GM19043 (cell line): ENCODE measurements at regions not wholly inside any gene's neighbourhood (a gene's known extent, or its start where the extent isn't known, plus 50 kb on each side); places are given as distances from the start of the nearest gene placed in this dataset.

ENCODE experiments used
- ATAC-seq: cut with Tn5 transposase; IDR thresholded peaks from one replicate; pipeline ENCODE4 v1.9.1; 2021; ENCODE audit warnings: low read depth; ENCODE audit not compliant: unreplicated experiment

GRCh38 chr2:221848286-221848685, 276.2 kb upstream of the EPHA4 start:
- no peak for ATAC-seq

DNA sequence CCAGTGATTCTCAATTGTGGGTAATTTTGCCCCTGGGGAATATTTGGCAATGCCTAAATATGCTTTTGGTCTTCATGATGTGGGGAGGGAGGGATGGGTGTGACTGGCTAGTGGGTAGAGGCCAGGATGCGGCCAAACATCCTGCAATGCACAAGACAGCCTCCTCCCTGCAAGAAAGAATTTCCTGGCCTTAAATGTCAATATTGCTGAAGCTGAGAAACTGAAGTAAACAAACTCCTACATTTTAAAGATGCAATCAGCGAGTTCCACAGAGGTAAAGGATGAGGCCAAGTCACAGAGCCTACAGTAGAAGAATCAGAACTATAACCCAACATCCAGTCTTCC, 272.9 kb upstream of the EPHA4 start:
- ATAC-seq, result no peak

- ATAC-seq, result peak; percentile 67
Observed at GRCh38 chr2:221844212-221845020, 272.3 kb upstream of the EPHA4 start.

GRCh38 chr2:221836095-221836494, 264.0 kb upstream of the EPHA4 start:
- no peak for ATAC-seq

- ATAC-seq, result no peak
Observed at GRCh38 chr2:221833966-221834365, 261.9 kb upstream of the EPHA4 start.

DNA sequence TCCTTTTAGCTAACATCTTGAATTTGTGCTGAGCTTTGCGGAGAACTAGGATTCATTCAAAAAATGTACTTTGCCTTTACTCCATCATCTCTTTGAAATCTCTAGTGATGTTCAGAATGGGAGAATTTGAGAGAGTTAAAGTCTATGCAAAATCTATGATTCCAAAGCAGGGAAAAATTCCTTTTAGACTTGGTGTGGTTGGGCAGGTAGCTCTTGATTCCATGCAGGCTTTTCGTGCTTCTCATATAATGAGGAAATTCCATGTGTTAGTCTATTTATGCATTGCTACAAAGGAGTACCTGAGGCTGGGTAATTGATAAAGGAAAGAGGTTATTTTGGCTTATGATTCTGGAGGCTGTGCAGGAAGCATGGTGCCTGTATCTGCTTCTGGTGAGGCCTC, 258.9 kb upstream of the EPHA4 start:
- no peak for ATAC-seq

DNA sequence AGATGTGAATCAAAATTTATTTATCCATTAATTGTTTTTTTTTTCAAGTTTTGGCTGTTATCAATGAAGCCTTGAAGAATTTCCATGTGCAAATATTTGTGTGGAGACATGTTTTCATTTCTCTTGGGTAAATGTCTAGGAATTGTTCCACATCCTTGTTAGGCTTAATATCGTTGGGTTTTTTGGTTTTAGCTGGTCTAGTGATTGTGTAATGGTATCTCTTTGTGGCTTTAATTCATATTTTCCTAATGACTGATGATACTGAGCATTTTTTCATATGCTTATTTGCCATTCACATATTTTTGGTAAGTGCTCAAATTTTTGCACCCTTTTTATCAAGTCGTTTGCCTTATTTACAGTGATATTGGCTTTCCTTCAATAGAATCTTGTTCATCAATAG, 250.3 kb upstream of the EPHA4 start:
- no peak for ATAC-seq

DNA sequence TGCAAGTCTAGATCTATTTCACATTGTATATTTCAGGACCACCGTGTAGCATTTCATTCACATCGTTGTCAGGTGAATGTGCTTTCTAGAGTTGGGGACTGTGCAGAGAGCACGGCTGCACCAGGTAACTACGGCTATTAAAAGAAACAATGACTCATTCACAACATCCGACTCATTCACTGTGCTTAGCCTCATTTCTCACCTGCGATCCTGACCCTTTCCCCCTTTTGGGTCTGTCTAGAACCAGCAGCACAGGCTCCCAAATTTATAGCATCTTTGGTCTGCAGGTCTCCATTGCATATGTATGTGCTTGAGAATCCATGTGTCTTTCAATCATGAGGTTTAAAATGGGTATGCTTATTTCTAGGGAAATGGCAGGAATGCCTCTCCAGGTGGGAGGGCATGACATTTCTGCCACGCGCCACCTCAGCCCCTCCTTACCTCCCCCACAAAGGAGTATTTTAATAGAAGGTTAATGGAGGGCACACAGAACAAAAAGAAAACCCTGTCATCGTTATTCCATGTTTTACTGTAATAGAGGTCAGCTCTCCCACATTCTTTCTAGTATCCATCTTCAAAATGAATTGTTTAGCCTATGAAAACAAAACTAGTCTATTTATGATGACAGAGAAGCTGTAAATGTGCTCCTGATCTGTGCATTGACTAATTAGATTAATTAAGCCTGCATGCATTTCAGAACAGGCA, 246.7 kb upstream of the EPHA4 start:
- no peak for ATAC-seq

DNA sequence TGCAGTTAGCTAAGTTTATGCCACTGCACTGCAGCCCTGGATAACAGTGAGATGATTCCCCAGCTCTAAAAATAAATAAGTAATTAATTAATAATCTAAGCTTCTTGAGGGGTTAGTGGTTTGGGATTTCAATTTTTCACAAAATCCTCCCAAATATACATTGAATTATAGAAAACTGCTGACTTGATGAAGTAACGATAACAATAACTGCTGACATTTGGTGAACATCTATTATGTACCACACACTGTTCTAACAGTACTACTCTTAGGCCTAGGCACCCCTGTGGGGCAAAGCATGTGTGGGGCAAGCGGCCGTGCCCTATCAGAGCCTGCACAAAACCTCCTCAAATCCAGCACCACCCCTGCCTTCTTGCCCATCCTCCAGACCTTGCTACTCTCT, 245.8 kb upstream of the EPHA4 start:
- ATAC-seq, result no peak

- no peak for ATAC-seq
Observed at GRCh38 chr2:221817052-221817451, 244.9 kb upstream of the EPHA4 start.

GRCh38 chr2:221816566-221816965, 244.5 kb upstream of the EPHA4 start:
- no peak for ATAC-seq

- no peak for ATAC-seq
Observed at GRCh38 chr2:221810650-221811049, 238.5 kb upstream of the EPHA4 start.

DNA sequence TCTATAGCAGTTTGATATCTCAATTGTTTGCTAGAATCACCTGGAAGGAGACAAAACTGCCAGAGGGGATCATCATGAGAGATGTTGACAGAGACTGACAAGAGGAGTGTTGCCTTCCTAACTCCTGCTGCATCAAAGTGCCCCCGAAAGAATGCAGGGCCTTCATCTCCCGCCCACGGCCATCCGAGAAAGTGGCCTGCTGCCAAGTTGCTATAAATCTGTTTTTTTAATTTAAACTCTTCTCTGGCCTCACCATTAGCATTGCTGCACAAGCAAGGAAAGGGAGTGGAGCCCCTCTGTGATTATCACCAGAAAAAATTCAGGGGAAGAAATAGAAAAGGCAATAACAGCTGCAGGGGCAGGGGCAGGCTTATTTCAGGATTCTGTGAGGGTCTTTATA, 238.1 kb upstream of the EPHA4 start:
- ATAC-seq, result no peak

GRCh38 chr2:221808488-221808887, 236.4 kb upstream of the EPHA4 start:
- no peak for ATAC-seq

- no peak for ATAC-seq
Observed at GRCh38 chr2:221807706-221808105, 235.6 kb upstream of the EPHA4 start.

GRCh38 chr2:221802089-221802488, 230.0 kb upstream of the EPHA4 start:
- no peak for ATAC-seq

DNA sequence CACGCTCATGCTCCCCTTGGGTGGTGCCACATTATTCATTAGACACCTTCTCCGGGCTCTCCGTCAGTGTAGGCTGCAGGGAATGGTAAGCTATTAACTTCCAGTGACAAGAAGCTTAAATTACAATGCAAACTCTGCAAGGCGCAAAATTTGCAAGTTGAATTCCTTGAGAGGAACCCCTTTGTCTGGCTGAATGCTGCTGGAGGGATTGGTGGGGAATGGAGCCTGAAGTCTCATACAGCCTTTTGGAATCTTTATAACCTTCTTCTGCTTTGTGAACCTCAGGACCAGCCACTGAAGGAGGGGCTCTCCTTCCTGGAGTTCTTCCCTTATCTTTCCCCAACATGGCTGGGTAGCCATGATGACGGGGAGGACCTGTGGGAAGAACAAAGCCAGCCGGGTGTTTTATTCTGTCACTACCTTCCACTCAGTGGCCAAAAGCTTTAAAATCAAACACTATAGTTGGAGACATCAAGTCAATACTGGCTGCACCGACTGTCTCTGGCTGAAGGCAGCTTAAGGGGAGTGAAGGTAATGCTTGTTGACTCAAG, 220.9 kb upstream of the EPHA4 start:
- no peak for ATAC-seq

DNA sequence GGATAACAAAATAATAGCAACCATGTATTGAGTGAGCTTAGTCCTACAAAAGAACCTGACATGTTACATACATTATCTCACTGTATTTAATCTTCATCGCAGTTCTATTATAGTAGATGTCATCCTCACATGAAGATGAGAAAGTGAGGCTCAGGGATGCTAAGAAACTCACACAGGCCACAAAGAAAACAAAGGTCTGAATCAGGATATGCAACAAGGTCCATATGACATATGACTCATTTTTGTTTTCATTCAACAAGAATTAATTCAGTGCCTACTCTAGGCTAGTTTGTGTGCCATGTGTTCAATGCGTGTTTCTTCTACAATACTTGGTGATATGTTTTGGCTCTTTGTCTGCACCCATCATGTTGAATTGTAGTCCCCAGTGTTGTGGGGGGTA, 219.7 kb upstream of the EPHA4 start:
- no peak for ATAC-seq

DNA sequence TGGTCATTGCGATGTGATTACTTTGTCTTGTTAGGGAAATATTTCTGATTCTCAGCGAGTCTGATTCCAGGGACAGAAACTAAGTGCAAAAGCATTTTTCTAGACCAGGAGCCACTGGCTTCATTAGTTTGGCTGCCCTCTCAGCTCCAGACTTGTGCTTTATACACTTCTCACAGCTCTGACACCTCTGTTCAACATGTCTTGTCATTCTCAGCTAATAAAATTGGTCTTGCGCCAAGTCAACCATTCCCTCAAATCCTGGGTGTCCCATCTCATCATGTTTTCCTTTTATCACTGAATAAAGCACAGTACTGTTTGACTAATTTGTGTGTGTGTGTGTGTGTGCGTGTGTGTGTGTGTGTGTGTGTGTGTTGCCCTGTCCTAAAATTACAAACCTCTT, 215.5 kb upstream of the EPHA4 start:
- no peak for ATAC-seq

DNA sequence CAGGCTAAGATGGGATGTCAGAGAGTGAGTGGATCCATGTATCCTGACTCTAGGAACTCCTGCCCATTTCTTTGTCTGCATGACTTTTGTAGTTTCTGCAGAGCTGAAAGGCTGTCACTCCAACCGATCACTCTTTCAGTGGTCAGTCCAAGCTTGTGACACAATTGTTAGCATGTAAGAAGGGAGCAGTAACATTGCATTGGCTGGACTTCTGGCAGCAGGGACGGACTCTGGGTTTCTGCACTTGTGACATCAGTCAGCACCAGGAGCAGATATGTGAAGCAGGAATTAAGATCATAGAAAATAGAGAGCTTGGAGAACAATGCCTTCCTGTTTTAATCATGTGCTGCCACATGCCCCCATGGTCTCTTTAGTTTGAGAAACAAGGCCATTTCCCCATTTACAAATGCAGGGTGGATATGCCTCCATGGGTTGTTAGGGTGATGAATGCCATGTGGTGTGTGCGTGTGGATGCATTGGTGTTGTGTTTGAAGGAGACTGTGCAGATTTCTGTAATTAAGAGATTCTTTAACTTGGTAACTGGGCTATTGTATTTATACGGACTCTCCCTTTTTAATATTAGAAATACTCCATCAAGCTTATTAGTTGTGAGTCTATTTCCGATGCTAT, 214.3 kb upstream of the EPHA4 start:
- no peak for ATAC-seq

GRCh38 chr2:221780281-221780688, 208.2 kb upstream of the EPHA4 start:
- no peak for ATAC-seq
